IMR-90 (cell line): ENCODE measurements at regions not wholly inside any gene's neighbourhood (a gene's known extent, or its start where the extent isn't known, plus 50 kb on each side); places are given as distances from the start of the nearest gene placed in this dataset.

Source experiments
- ATAC-seq: fragments of 200-7000 bp; cut with Tn5 transposase; 2 replicates; pipeline ENCODE4 v1.9.1; 2020; ENCODE audit warnings: low read depth, mild to moderate bottlenecking, moderate library complexity
- BruUV-seq: library from RNA; stranded (reverse); fragments of 400-500 nt; replicated peaks from 2 replicates; lab custom pipeline; 2021; lab: Mats Ljungman, UMichigan
- CTCF ChIA-PET: fragments of 300-600 bp; formaldehyde crosslinking; extraction: SDS; loops from one replicate; lab custom pipeline; 2021; ENCODE audit warnings: antibody characterized with exemption; lab: Yijun Ruan, JAX
- POLR2A ChIA-PET: fragments of 300-600 bp; sonication (Branson Sonifier 250); formaldehyde crosslinking; loops from one replicate; lab custom pipeline; 2022; ENCODE audit warnings: antibody characterized with exemption; ENCODE audit not compliant: unreplicated experiment; lab: Charles Lee
- DNase-seq: peaks from one replicate; pipeline ENCODE4 v3.0.0; 2013
- H2AFZ ChIP-seq: replicated peaks from 2 replicates; pipeline ENCODE3; 2013; ENCODE audit warnings: low read length, mild to moderate bottlenecking; ENCODE audit not compliant: poor library complexity
- H2AK5ac ChIP-seq: 2 replicates; pipeline ENCODE4 v1.6.1; 2013; ENCODE audit warnings: low read depth, low read length, inconsistent platforms
- H2AK9ac ChIP-seq: replicated peaks from 2 replicates; pipeline ENCODE3; 2013; ENCODE audit warnings: mild to moderate bottlenecking, low read depth, low read length, moderate library complexity; ENCODE audit not compliant: poor library complexity
- H2BK120ac ChIP-seq: 2 replicates; pipeline ENCODE4 v1.6.1; 2013; ENCODE audit warnings: low read depth, low read length, inconsistent platforms
- H2BK15ac ChIP-seq: 3 replicates; pipeline ENCODE4 v1.6.1; 2013; ENCODE audit warnings: low read depth, low read length, inconsistent platforms
- H2BK20ac ChIP-seq: 2 replicates; pipeline ENCODE4 v1.6.1; 2013; ENCODE audit warnings: low read depth, mild to moderate bottlenecking, inconsistent platforms, low read length, moderate library complexity
- H2BK5ac ChIP-seq: 2 replicates; pipeline ENCODE4 v1.6.1; 2013; ENCODE audit warnings: mild to moderate bottlenecking, low read depth, low read length, inconsistent platforms; ENCODE audit not compliant: poor library complexity, severe bottlenecking
- H3K14ac ChIP-seq: replicated peaks from 2 replicates; pipeline ENCODE4 v1.6.1; 2013; ENCODE audit warnings: low read depth, low read length, inconsistent platforms
- H3K18ac ChIP-seq: 2 replicates; pipeline ENCODE4 v1.6.1; 2013; ENCODE audit warnings: low read depth, low read length, control low read depth
- H3K23ac ChIP-seq: 2 replicates; pipeline ENCODE4 v1.6.1; 2013; ENCODE audit warnings: low read depth, low read length, inconsistent platforms
- H3K27ac ChIP-seq: 2 replicates; pipeline ENCODE4 v1.5.1; 2013; ENCODE audit warnings: mild to moderate bottlenecking, control low read depth, low read length; ENCODE audit not compliant: insufficient read depth
- H3K27me3 ChIP-seq: 2 replicates; pipeline ENCODE4 v1.6.1; 2013; ENCODE audit warnings: low read length; ENCODE audit not compliant: control insufficient read depth, insufficient read depth
- H3K36me3 ChIP-seq: 2 replicates; pipeline ENCODE4 v1.6.1; 2013; ENCODE audit warnings: low read length, mixed read lengths; ENCODE audit not compliant: control insufficient read depth, insufficient read depth
- H3K4ac ChIP-seq: 2 replicates; pipeline ENCODE4 v1.6.1; 2013; ENCODE audit warnings: low read depth, low read length, inconsistent platforms
- H3K4me1 ChIP-seq: 2 replicates; pipeline ENCODE4 v1.6.1; 2013; ENCODE audit warnings: low read length, mixed read lengths; ENCODE audit not compliant: control insufficient read depth, insufficient read depth
- H3K4me2 ChIP-seq: 2 replicates; pipeline ENCODE4 v1.6.1; 2013; ENCODE audit warnings: low read depth, mild to moderate bottlenecking, control low read depth, low read length, moderate library complexity
- H3K4me3 ChIP-seq: 2 replicates; pipeline ENCODE4 v1.5.1; 2013; ENCODE audit warnings: low read depth, mild to moderate bottlenecking, control low read depth, low read length, moderate library complexity; ENCODE audit not compliant: insufficient read depth
- H3K56ac ChIP-seq: 2 replicates; pipeline ENCODE4 v1.6.1; 2013; ENCODE audit warnings: low read length, inconsistent platforms; ENCODE audit not compliant: insufficient read depth; ENCODE audit errors: extremely low read depth
- H3K79me1 ChIP-seq, 2 experiments: 2 replicates each; pipeline ENCODE4 v1.6.1; 2013; ENCODE audit warnings: low read length in 2 of 2, inconsistent platforms in 1 of 2, low read depth in 1 of 2
- H3K9ac ChIP-seq: 2 replicates; pipeline ENCODE4 v1.6.1; 2013; ENCODE audit warnings: low read depth, low read length, control low read depth
- H3K9me1 ChIP-seq: 2 replicates; pipeline ENCODE4 v1.6.1; 2013; ENCODE audit warnings: low read length, inconsistent platforms; ENCODE audit not compliant: insufficient read depth
- H3K9me3 ChIP-seq: 2 replicates; pipeline ENCODE4 v1.6.1; 2013; ENCODE audit warnings: low read length; ENCODE audit not compliant: control insufficient read depth, insufficient read depth
- H4K20me1 ChIP-seq: 2 replicates; pipeline ENCODE4 v1.6.1; 2013; ENCODE audit warnings: low read length, inconsistent platforms; ENCODE audit not compliant: insufficient read depth
- H4K5ac ChIP-seq: 2 replicates; pipeline ENCODE4 v1.6.1; 2013; ENCODE audit warnings: mild to moderate bottlenecking, low read depth, low read length, control low read depth
- H4K8ac ChIP-seq, 2 experiments: 2 replicates each; pipeline ENCODE4 v1.6.1; 2013; ENCODE audit warnings: low read depth in 2 of 2, low read length in 2 of 2, control low read depth in 1 of 2, inconsistent platforms in 1 of 2
- H4K91ac ChIP-seq: 2 replicates; pipeline ENCODE4 v1.6.1; 2013; ENCODE audit warnings: low read depth, low read length, inconsistent platforms; ENCODE audit not compliant: insufficient read depth
- BHLHE40 ChIP-seq: fragments of 150-350 bp; IDR thresholded peaks from 2 replicates; pipeline ENCODE4 v1.6.1; 2016; ENCODE audit warnings: mild to moderate bottlenecking, low read depth, low read length
- CHD1 ChIP-seq: IDR thresholded peaks from 2 replicates; pipeline ENCODE4 v1.6.1; 2012; ENCODE audit warnings: low read depth, low read length, improper control_type of control experiment
- FOS ChIP-seq: fragments of 150-350 bp; IDR thresholded peaks from 2 replicates; pipeline ENCODE4 v1.6.1; 2016; ENCODE audit warnings: low read depth, low read length
- MAFK ChIP-seq: IDR thresholded peaks from 2 replicates; pipeline ENCODE4 v1.6.1; 2012; ENCODE audit warnings: low read depth, low read length, improper control_type of control experiment
- MAZ ChIP-seq: IDR thresholded peaks from 2 replicates; pipeline ENCODE4 v1.6.1; 2012; ENCODE audit warnings: low read depth, mild to moderate bottlenecking, low read length, improper control_type of control experiment, moderate library complexity, borderline replicate concordance
- POLR2A ChIP-seq: IDR thresholded peaks from 2 replicates; pipeline ENCODE4 v1.6.1; 2012; ENCODE audit warnings: mild to moderate bottlenecking, low read depth, low read length
- RCOR1 ChIP-seq: IDR thresholded peaks from 2 replicates; pipeline ENCODE4 v1.6.1; 2012; ENCODE audit warnings: mild to moderate bottlenecking, low read length, improper control_type of control experiment; ENCODE audit not compliant: insufficient replicate concordance
- SMC3 ChIP-seq: fragments of 150-350 bp; IDR thresholded peaks from 2 replicates; pipeline ENCODE4 v1.6.1; 2016; ENCODE audit warnings: low read depth, mild to moderate bottlenecking, antibody characterized with exemption, low read length, moderate library complexity
- WGBS, 2 experiments: methylation state at CpG; one replicate each; pipeline versions ENCODE4 v1.1.5 to v1.1.7; 2013; ENCODE audit warnings: missing lambda C conversion rate in 2 of 2; ENCODE audit not compliant: insufficient read length in 1 of 2; ENCODE audit errors: extremely low coverage in 2 of 2; 5-methylcytosine and 5-hydroxymethylcytosine counted together
- dilution Hi-C: fragments of 300-500 bp; cut with HindIII; formaldehyde crosslinking; loops from one replicate; pipeline ENCODE4 v1.14.3; 2018; ENCODE audit warnings: low sequenced_read_pairs; ENCODE audit not compliant: unreplicated experiment
- in situ Hi-C: fragments of 300-500 bp; cut with MboI; formaldehyde crosslinking; loops from 3 replicates; pipeline ENCODE4 v1.14.3; 2019; ENCODE audit warnings: low sequenced_read_pairs, inconsistent platforms, mixed read lengths
- intact Hi-C: fragments of 100-400 bp; cut with micrococcal nuclease; formaldehyde crosslinking; loops from 2 replicates; pipeline ENCODE4 v1.10.0; 2022
- TF ChIP-seq, protein P1 (sequence below): fragments of 150-350 bp; IDR thresholded peaks from 2 replicates; pipeline ENCODE4 v1.6.1; 2016; ENCODE audit warnings: low read depth, mild to moderate bottlenecking, low read length, moderate library complexity, borderline replicate concordance

DNA sequence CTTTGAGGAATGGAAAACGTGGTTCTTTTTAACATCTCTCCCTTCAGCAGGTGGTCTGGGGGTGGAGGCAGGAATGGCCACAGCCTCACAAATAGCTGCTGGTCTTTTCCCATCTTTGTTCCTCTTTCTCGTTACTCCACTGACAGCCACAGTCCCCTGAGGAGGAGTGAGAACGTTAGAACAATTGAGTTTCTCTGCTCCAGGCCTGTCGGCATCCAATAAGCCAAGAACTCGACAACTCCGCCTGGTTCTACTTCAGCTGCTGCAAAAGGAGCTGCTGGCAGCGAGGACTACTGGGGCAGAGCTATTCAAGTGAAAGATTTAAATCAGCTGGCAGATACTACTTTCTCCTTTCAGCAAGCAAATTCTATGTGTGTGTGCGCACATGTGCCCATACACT is 169.5 kb upstream of the GALNT2 start:
- no peak overlapping the region for H3K18ac ChIP-seq
- H2BK15ac ChIP-seq, result no peak overlapping the region
- H3K27ac ChIP-seq, result no peak overlapping the region
- peaks cover 2% of the 10 kb centered on the region; the same call in 1 of the 2 replicates for H3K27me3 ChIP-seq
- H4K91ac ChIP-seq, result no peak overlapping the region
- dilution Hi-C loops, result no loop called here
- DNase-seq (no peak), ATAC-seq (no peak)
- H3K4me3 ChIP-seq, result no peak overlapping the region
- intact Hi-C loops, result no loop called here
- no peak for TF ChIP-seq SMC3
- TF ChIP-seq BHLHE40, result no peak
- no peak for TF ChIP-seq RCOR1
- no peak for TF ChIP-seq POLR2A
- no peak for TF ChIP-seq MAFK
- TF ChIP-seq FOS, result no peak
- TF ChIP-seq, protein P1, sequence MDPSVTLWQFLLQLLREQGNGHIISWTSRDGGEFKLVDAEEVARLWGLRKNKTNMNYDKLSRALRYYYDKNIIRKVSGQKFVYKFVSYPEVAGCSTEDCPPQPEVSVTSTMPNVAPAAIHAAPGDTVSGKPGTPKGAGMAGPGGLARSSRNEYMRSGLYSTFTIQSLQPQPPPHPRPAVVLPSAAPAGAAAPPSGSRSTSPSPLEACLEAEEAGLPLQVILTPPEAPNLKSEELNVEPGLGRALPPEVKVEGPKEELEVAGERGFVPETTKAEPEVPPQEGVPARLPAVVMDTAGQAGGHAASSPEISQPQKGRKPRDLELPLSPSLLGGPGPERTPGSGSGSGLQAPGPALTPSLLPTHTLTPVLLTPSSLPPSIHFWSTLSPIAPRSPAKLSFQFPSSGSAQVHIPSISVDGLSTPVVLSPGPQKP, result no peak
- TF ChIP-seq CHD1, result no peak
- no peak for TF ChIP-seq MAZ
- H2AK5ac ChIP-seq, result no peak overlapping the region
- H3K9me3 ChIP-seq, result no peaks in the 10 kb centered on the region
- H2BK120ac ChIP-seq, result no peak overlapping the region
- WGBS, 2 experiments, result no CpG with 5 or more reads among the region's 8 CpGs
- no peaks in the 10 kb centered on the region for H3K4me1 ChIP-seq
- H3K14ac ChIP-seq, result no peak overlapping the region
- peak overlapping the region; percentile 55 for H2AK9ac ChIP-seq
- no peak overlapping the region for H3K56ac ChIP-seq
- no peak overlapping the region for H3K4ac ChIP-seq
- H4K20me1 ChIP-seq, result no peaks in the 10 kb centered on the region
- ChIA-PET CTCF (no interaction called here), POLR2A (no interaction called here)
- H3K79me1 ChIP-seq, result no peaks in the 10 kb centered on the region
- H3K9me1 ChIP-seq, result no peaks in the 10 kb centered on the region
- in situ Hi-C loops, result no loop called here
- no peak overlapping the region for H4K8ac ChIP-seq
- BruUV-seq, result no TSS peak
- H3K23ac ChIP-seq, result no peak overlapping the region
- no peak overlapping the region for H2AFZ ChIP-seq
- H3K4me2 ChIP-seq, result no peak overlapping the region
- no peak overlapping the region for H4K5ac ChIP-seq
- no peak overlapping the region for H3K9ac ChIP-seq
- H2BK5ac ChIP-seq, result no peak overlapping the region
- H2BK20ac ChIP-seq, result no peak overlapping the region
- no peaks in the 10 kb centered on the region for H3K36me3 ChIP-seq
